ENCODE measurements at regions not wholly inside any gene's neighbourhood (a gene's known extent, or its start where the extent isn't known, plus 50 kb on each side); places are given as distances from the start of the nearest gene placed in this dataset.
"Not testable (repeated sequence)": the region's sequence is repeated elsewhere in the genome, so short reads cannot be mapped to it uniquely, and the experiment has no call there.

- not testable (repeated sequence) for DNase-seq
These were observed 53.9 kb downstream of the CDRT15L2 start for GRCh38 chr17:20633268-20634059.

GRCh38 chr17:20640147-20640546, 60.6 kb downstream of the CDRT15L2 start:
- not testable (repeated sequence) for DNase-seq

- DNase-seq: peak; percentile 48
These were observed 67.2 kb downstream of the CDRT15L2 start for GRCh38 chr17:20646661-20647272.

- not testable (repeated sequence) for DNase-seq
These were observed 69.7 kb downstream of the CDRT15L2 start for GRCh38 chr17:20649097-20649767.

GRCh38 chr17:20651022-20651421, 71.5 kb downstream of the CDRT15L2 start:
- DNase-seq: not testable (repeated sequence)

- DNase-seq: peak; percentile 30
These were observed 72.2 kb downstream of the CDRT15L2 start for GRCh38 chr17:20651736-20652135.

- DNase-seq: not testable (repeated sequence)
These were observed 73.9 kb downstream of the CDRT15L2 start for GRCh38 chr17:20653391-20653790.

GRCh38 chr17:20654114-20654513, 74.6 kb downstream of the CDRT15L2 start:
- not testable (repeated sequence) for DNase-seq

- peak; percentile 20 for DNase-seq
These were observed 75.1 kb downstream of the CDRT15L2 start for GRCh38 chr17:20654575-20654974.

- peak; percentile 13 for DNase-seq
These were observed 85.8 kb downstream of the CDRT15L2 start for GRCh38 chr17:20665103-20665955.

GRCh38 chr17:20666689-20667088, 87.2 kb downstream of the CDRT15L2 start:
- DNase-seq: not testable (repeated sequence)

GRCh38 chr17:20667712-20668111, 88.2 kb downstream of the CDRT15L2 start:
- DNase-seq: not testable (repeated sequence)

GRCh38 chr17:20668316-20668715, 88.8 kb downstream of the CDRT15L2 start:
- DNase-seq: not testable (repeated sequence)

- DNase-seq: not testable (repeated sequence)
These were observed 89.3 kb downstream of the CDRT15L2 start for GRCh38 chr17:20668868-20669267.

- not testable (repeated sequence) for DNase-seq
These were observed 91.0 kb downstream of the CDRT15L2 start for GRCh38 chr17:20670506-20670905.

GRCh38 chr17:20674374-20674773, 94.8 kb downstream of the CDRT15L2 start:
- DNase-seq: not testable (repeated sequence)

- not testable (repeated sequence) for DNase-seq
These were observed 96.2 kb downstream of the CDRT15L2 start for GRCh38 chr17:20675707-20676106.

GRCh38 chr17:20676656-20677055, 97.1 kb downstream of the CDRT15L2 start:
- DNase-seq: not testable (repeated sequence)

GRCh38 chr17:20677469-20677868, 97.9 kb downstream of the CDRT15L2 start:
- not testable (repeated sequence) for DNase-seq

- DNase-seq: not testable (repeated sequence)
These were observed 98.9 kb downstream of the CDRT15L2 start for GRCh38 chr17:20678424-20678823.

GRCh38 chr17:20681746-20682722, 102.5 kb downstream of the CDRT15L2 start:
- DNase-seq: not testable (repeated sequence)
